GM19043 (cell line): ENCODE measurements at regions not wholly inside any gene's neighbourhood (a gene's known extent, or its start where the extent isn't known, plus 50 kb on each side); places are given as distances from the start of the nearest gene placed in this dataset.
A peak's percentile ranks its signal among the peaks of the same experiment; 100 is the strongest.

ENCODE experiments used
- ATAC-seq: cut with Tn5 transposase; IDR thresholded peaks from one replicate; pipeline ENCODE4 v1.9.1; 2021; ENCODE audit warnings: low read depth; ENCODE audit not compliant: unreplicated experiment

GRCh38 chr1:104435255-104435654 is 685.6 kb downstream of the AMY1C start:
- ATAC-seq: no peak

GRCh38 chr1:104440011-104440410 is 690.3 kb downstream of the AMY1C start:
- ATAC-seq: no peak

GRCh38 chr1:104456724-104457123 is 707.0 kb downstream of the AMY1C start:
- ATAC-seq: no peak

GRCh38 chr1:104459886-104460285 is 710.2 kb downstream of the AMY1C start:
- no peak for ATAC-seq

GRCh38 chr1:104460880-104461279 is 711.2 kb downstream of the AMY1C start:
- ATAC-seq: no peak

GRCh38 chr1:104463126-104463697 is 713.5 kb downstream of the AMY1C start:
- no peak for ATAC-seq

- ATAC-seq: no peak
These were observed 716.4 kb downstream of the AMY1C start for GRCh38 chr1:104466068-104466467.

GRCh38 chr1:104467590-104467989 is 717.9 kb downstream of the AMY1C start:
- ATAC-seq: peak; percentile 46

- peak; percentile 37 for ATAC-seq
These were observed 718.6 kb downstream of the AMY1C start for GRCh38 chr1:104468282-104468681.

GRCh38 chr1:104476126-104476525 is 726.4 kb downstream of the AMY1C start:
- no peak for ATAC-seq

- ATAC-seq: no peak
These were observed 738.8 kb downstream of the AMY1C start for GRCh38 chr1:104488296-104489015.

- no peak for ATAC-seq
These were observed 776.6 kb downstream of the AMY1C start for GRCh38 chr1:104526158-104526795.

GRCh38 chr1:104531990-104532389 is 782.3 kb downstream of the AMY1C start:
- ATAC-seq: no peak

- no peak for ATAC-seq
These were observed 824.9 kb downstream of the AMY1C start for GRCh38 chr1:104574620-104575019.

GRCh38 chr1:104592926-104593325 is 843.2 kb downstream of the AMY1C start:
- peak; percentile 52 for ATAC-seq

- ATAC-seq: peak; percentile 38
These were observed 843.9 kb downstream of the AMY1C start for GRCh38 chr1:104593413-104594187.

- ATAC-seq: no peak
These were observed 867.8 kb downstream of the AMY1C start for GRCh38 chr1:104617474-104617873.

- no peak for ATAC-seq
These were observed 871.5 kb downstream of the AMY1C start for GRCh38 chr1:104621221-104621620.

- no peak for ATAC-seq
These were observed 874.8 kb downstream of the AMY1C start for GRCh38 chr1:104624538-104624937.

GRCh38 chr1:104629589-104629988 is 879.9 kb downstream of the AMY1C start:
- ATAC-seq: no peak

- ATAC-seq: no peak
These were observed 881.0 kb downstream of the AMY1C start for GRCh38 chr1:104630567-104631149.
